Endothelial cell of umbilical vein (primary cell): ENCODE measurements at regions not wholly inside any gene's neighbourhood (a gene's known extent, or its start where the extent isn't known, plus 50 kb on each side); places are given as distances from the start of the nearest gene placed in this dataset.

ENCODE experiments used
- BruUV-seq: library from RNA; stranded (reverse); fragments of 400-500 nt; replicated peaks from 2 replicates; lab custom pipeline; 2021; lab: Mats Ljungman, UMichigan
- CTCF ChIA-PET: fragments of 300-600, 350-600 bp; sonication (Branson Sonifier 250); formaldehyde crosslinking; loops from one replicate; lab custom pipeline; 2021; ENCODE audit warnings: antibody characterized with exemption, inconsistent platforms; lab: Charles Lee
- POLR2A ChIA-PET: fragments of 300-600, 350-600 bp; sonication (Branson Sonifier 250); formaldehyde crosslinking; loops from one replicate; lab custom pipeline; 2021; ENCODE audit warnings: antibody characterized with exemption, inconsistent platforms; lab: Charles Lee
- DNase-seq: peaks from one replicate; pipeline ENCODE4 v3.0.0-alpha.2; 2011; ENCODE audit warnings: low read depth, low spot score
- FAIRE-seq: peaks from 2 replicates; lab custom pipeline; 2011; peaks lifted over from hg19 to GRCh38; lab: Jason Lieb, UNC
- H2AFZ ChIP-seq: 2 replicates; pipeline ENCODE4 v1.6.0; 2012; ENCODE audit warnings: low read depth, low read length, control low read depth, inconsistent platforms
- H3K27ac ChIP-seq: 2 replicates; pipeline ENCODE4 v1.5.1; 2011; ENCODE audit warnings: low read depth, mild to moderate bottlenecking, control low read depth, low read length, moderate library complexity; ENCODE audit not compliant: insufficient read depth
- H3K27me3 ChIP-seq, 2 experiments: 2 replicates each; pipeline versions ENCODE4 v1.6.0 to v1.6.1; 2011; ENCODE audit warnings: low read length in 2 of 2, mixed read lengths in 1 of 2; ENCODE audit not compliant: control insufficient read depth in 2 of 2, insufficient read depth in 2 of 2
- H3K36me3 ChIP-seq, 2 experiments: 2 replicates in 1 of 2; 3 replicates in 1 of 2; pipeline ENCODE4 v1.5.1; 2011; ENCODE audit warnings: low read length in 2 of 2, mild to moderate bottlenecking in 1 of 2, moderate library complexity in 1 of 2; ENCODE audit not compliant: control insufficient read depth in 2 of 2, insufficient read depth in 2 of 2; ENCODE audit errors: extremely low read depth in 1 of 2
- H3K4me1 ChIP-seq: 3 replicates; pipeline ENCODE4 v1.5.1; 2011; ENCODE audit warnings: mild to moderate bottlenecking, low read length; ENCODE audit not compliant: control insufficient read depth, insufficient read depth; ENCODE audit errors: extremely low read depth
- H3K4me2 ChIP-seq: 2 replicates; pipeline ENCODE4 v1.6.1; 2011; ENCODE audit warnings: low read length, control low read depth, mixed read lengths; ENCODE audit not compliant: insufficient read depth
- H3K4me3 ChIP-seq, 3 experiments: fragments of 200-600 bp in 1 of 3; sonication (generic), shearing (Covaris generic) in 1 of 3; replicated peaks in 1 of 3; 2 replicates each; pipeline ENCODE4 v1.5.1; 2011 to 2016; ENCODE audit warnings: control low read depth in 3 of 3, low read length in 3 of 3, mild to moderate bottlenecking in 2 of 3, inconsistent platforms in 1 of 3, low read depth in 1 of 3, moderate library complexity in 1 of 3; ENCODE audit not compliant: insufficient read depth in 1 of 3
- H3K79me2 ChIP-seq: 2 replicates; pipeline ENCODE4 v1.6.0; 2012; ENCODE audit warnings: low read length, inconsistent platforms; ENCODE audit not compliant: control insufficient read depth, insufficient read depth
- H3K9ac ChIP-seq: replicated peaks from 2 replicates; pipeline ENCODE3; 2011; ENCODE audit warnings: low read length, control low read depth; ENCODE audit not compliant: insufficient read depth; ENCODE audit errors: extremely low read depth
- H3K9me1 ChIP-seq: replicated peaks from 3 replicates; pipeline ENCODE4 v1.6.0; 2011; ENCODE audit warnings: mild to moderate bottlenecking, low read length; ENCODE audit not compliant: control insufficient read depth, insufficient read depth; ENCODE audit errors: extremely low read depth
- H3K9me3 ChIP-seq: replicated peaks from 2 replicates; pipeline ENCODE4 v1.5.1; 2012; ENCODE audit warnings: low read length, inconsistent platforms; ENCODE audit not compliant: control insufficient read depth, insufficient read depth
- H4K20me1 ChIP-seq: replicated peaks from 2 replicates; pipeline ENCODE3; 2011; ENCODE audit warnings: mild to moderate bottlenecking, low read length; ENCODE audit not compliant: control insufficient read depth, insufficient read depth; ENCODE audit errors: extremely low read depth
- CTCF ChIP-seq, 2 donors: IDR thresholded peaks; 1 replicate in 1 of 2; 2 replicates in 1 of 2; pipeline ENCODE4 v1.5.1; 2011; ENCODE audit warnings: low read length in 2 of 2, mild to moderate bottlenecking in 2 of 2, moderate library complexity in 2 of 2, control low read depth in 1 of 2, inconsistent platforms in 1 of 2, low read depth in 1 of 2; ENCODE audit not compliant: insufficient read depth in 1 of 2; ENCODE audit errors: extremely low read depth in 1 of 2
- EZH2 ChIP-seq: IDR thresholded peaks from 2 replicates; pipeline ENCODE4 v1.6.1; 2012; ENCODE audit warnings: borderline replicate concordance, low read depth, mild to moderate bottlenecking, moderate library complexity, low read length, inconsistent platforms; ENCODE audit not compliant: severe bottlenecking
- FOS ChIP-seq: IDR thresholded peaks from 2 replicates; pipeline ENCODE4 v1.6.1; 2011; ENCODE audit warnings: mild to moderate bottlenecking, low read length, moderate library complexity, borderline replicate concordance; ENCODE audit not compliant: insufficient read depth
- GATA2 ChIP-seq: IDR thresholded peaks from 2 replicates; pipeline ENCODE4 v1.7.0; 2011; ENCODE audit warnings: low read depth, mild to moderate bottlenecking, moderate library complexity, mixed read lengths, low read length; ENCODE audit not compliant: insufficient read length, insufficient read depth
- JUN ChIP-seq: IDR thresholded peaks from 2 replicates; pipeline ENCODE4 v1.6.1; 2011; ENCODE audit warnings: borderline replicate concordance, low read depth; ENCODE audit not compliant: insufficient read length, insufficient read depth
- MAX ChIP-seq: IDR thresholded peaks from 2 replicates; pipeline ENCODE4 v1.6.1; 2011; ENCODE audit not compliant: insufficient read depth, insufficient read length
- MYC ChIP-seq: IDR thresholded peaks from one replicate; pipeline ENCODE4 v1.6.1; 2011; ENCODE audit warnings: mild to moderate bottlenecking, low read depth, low read length
- POLR2A ChIP-seq: IDR thresholded peaks from 2 replicates; pipeline ENCODE4 v1.6.1; 2012; ENCODE audit warnings: low read depth, mild to moderate bottlenecking, control low read depth, low read length
- POLR2AphosphoS5 ChIP-seq: IDR thresholded peaks from 2 replicates; pipeline ENCODE4 v1.6.1; 2012; ENCODE audit warnings: low read depth, mild to moderate bottlenecking, control low read depth, low read length, moderate library complexity; ENCODE audit not compliant: insufficient read depth
- dilution Hi-C: fragments of 300-500 bp; cut with MboI; formaldehyde crosslinking; loops from one replicate; pipeline ENCODE4 v1.15.0; 2019; ENCODE audit warnings: low sequenced_read_pairs; ENCODE audit not compliant: extremely low pct_ligation_motif_present
- intact Hi-C: fragments of 100-400 bp; cut with micrococcal nuclease; formaldehyde crosslinking; loops from one replicate; pipeline ENCODE4 v1.10.0; 2022

- Histone ChIP-seq H3K27ac (no peak overlapping the region), H3K9me1 (no peaks in the 10 kb centered on the region), H3K4me1 (no peaks in the 10 kb centered on the region), H3K4me2 (no peak overlapping the region), H4K20me1 (no peaks in the 10 kb centered on the region), H3K27me3 (no peaks in the 10 kb centered on the region), H3K79me2 (no peaks in the 10 kb centered on the region), H3K9ac (no peak overlapping the region), H2AFZ (no peak overlapping the region), H3K36me3 (no peaks in the 10 kb centered on the region), H3K9me3 (peaks cover 2% of the 10 kb centered on the region), H3K4me3 (no peak overlapping the region)
- no peak for TF ChIP-seq POLR2A
- TF ChIP-seq EZH2: no peak
- TF ChIP-seq MAX: no peak
- no peak for TF ChIP-seq FOS
- TF ChIP-seq GATA2: no peak
- CTCF ChIA-PET: no interaction called here
- no TSS peak for BruUV-seq
- intact Hi-C loops: no loop called here
- FAIRE-seq: no peak
- POLR2A ChIA-PET: no interaction called here
- dilution Hi-C loops: no loop called here
- DNase-seq: no peak
Observed at GRCh38 chr2:153136216-153136615, 342.3 kb downstream of the RPRM start.

- H3K9me1 ChIP-seq: no peaks in the 10 kb centered on the region
- no peaks in the 10 kb centered on the region for H3K4me1 ChIP-seq
- H3K36me3 ChIP-seq: no peaks in the 10 kb centered on the region
- no peaks in the 10 kb centered on the region for H3K79me2 ChIP-seq
- BruUV-seq: no TSS peak
- no peak overlapping the region for H3K27ac ChIP-seq
- TF ChIP-seq POLR2AphosphoS5 (no peak), CTCF (IDR thresholded peaks at IDR 0.05; ENCODE audit: extremely low read depth in 1 of 2, insufficient read depth in 1 of 2, low read depth in 1 of 2, low read length in 2 of 2) (no peak), GATA2 (no peak), MYC (no peak), JUN (no peak), MAX (no peak)
- H3K27me3 ChIP-seq: no peaks in the 10 kb centered on the region
- no peak overlapping the region for H3K4me3 ChIP-seq
- POLR2A ChIA-PET: no interaction called here
- no peak for FAIRE-seq
- H2AFZ ChIP-seq: no peak overlapping the region
- CTCF ChIA-PET: no interaction called here
- H3K9me3 ChIP-seq: peaks cover 2% of the 10 kb centered on the region
- H4K20me1 ChIP-seq: no peaks in the 10 kb centered on the region
- dilution Hi-C loops (no loop called here), intact Hi-C loops (no loop called here)
- DNase-seq: no peak
- H3K9ac ChIP-seq: no peak overlapping the region
- no peak overlapping the region for H3K4me2 ChIP-seq
Observed at GRCh38 chr2:153134725-153135124, 343.8 kb downstream of the RPRM start.
